BLaER1 treated with 17β-estradiol and CSF1 and Interleukin-3, amounts not matched to agents 10 nM and 100 nM (cell line): ENCODE measurements at regions not wholly inside any gene's neighbourhood (a gene's known extent, or its start where the extent isn't known, plus 50 kb on each side); places are given as distances from the start of the nearest gene placed in this dataset.

Experiments used
- H3K27ac ChIP-seq, 11 experiments: shearing (Covaris generic); formaldehyde crosslinking; 2 replicates each; pipeline ENCODE4 v1.8.1; 2022
- H3K27me3 ChIP-seq, 11 experiments: shearing (Covaris generic); formaldehyde crosslinking; 2 replicates each; pipeline ENCODE4 v1.8.1; 2022
- H3K36me3 ChIP-seq, 11 experiments: shearing (Covaris generic); formaldehyde crosslinking; 2 replicates each; pipeline ENCODE4 v1.8.1; 2022
- H3K4me1 ChIP-seq, 10 experiments: shearing (Covaris generic); formaldehyde crosslinking; 2 replicates each; pipeline ENCODE4 v1.8.1; 2022
- H3K4me2 ChIP-seq, 11 experiments: shearing (Covaris generic); formaldehyde crosslinking; 2 replicates each; pipeline ENCODE4 v1.8.1; 2022
- H3K4me3 ChIP-seq, 10 experiments: shearing (Covaris generic); formaldehyde crosslinking; 2 replicates each; pipeline ENCODE4 v1.8.1; 2022
- H3K9ac ChIP-seq, 11 experiments: shearing (Covaris generic); formaldehyde crosslinking; 2 replicates each; pipeline ENCODE4 v1.8.1; 2022
- H3K9me3 ChIP-seq, 11 experiments: shearing (Covaris generic); formaldehyde crosslinking; replicated peaks in 1 of 11; 2 replicates each; pipeline ENCODE4 v1.8.1; 2022
- H4K20me1 ChIP-seq, 11 experiments: shearing (Covaris generic); formaldehyde crosslinking; 2 replicates each; pipeline ENCODE4 v1.8.1; 2022
- Cebpa-rat ChIP-seq, 11 experiments: shearing (Covaris generic); IDR thresholded peaks; 2 replicates each; pipeline ENCODE4 v1.8.1; 2022

- no peak for TF ChIP-seq Cebpa-rat (IDR thresholded peaks at IDR 0.05)
- Histone ChIP-seq H4K20me1 (no peaks in the 10 kb centered on the region), H3K9me3 (peaks cover under 1 to 18% (median 5%) of the 10 kb centered on the region in 11 experiments; a peak in 19 of 22 replicates), H3K36me3 (no peaks in the 10 kb centered on the region), H3K4me1 (no peaks in the 10 kb centered on the region), H3K9ac (no peak overlapping the region), H3K27ac (no peak overlapping the region), H3K4me2 (no peak overlapping the region), H3K27me3 (no peaks in the 10 kb centered on the region), H3K4me3 (no peak overlapping the region)
Observed at GRCh38 chr1:79617777-79618176, 611.2 kb upstream of the ADGRL4 start.

GRCh38 chr1:79614762-79615161, 608.2 kb upstream of the ADGRL4 start:
- no peak overlapping the region for H3K4me2 ChIP-seq
- no peaks in the 10 kb centered on the region for H3K4me1 ChIP-seq
- no peak overlapping the region for H3K27ac ChIP-seq
- no peaks in the 10 kb centered on the region for H3K36me3 ChIP-seq
- H3K9ac ChIP-seq: no peak overlapping the region
- peaks cover 0 to 11% (median 0%) of the 10 kb centered on the region in 11 experiments; a peak in 2 of 22 replicates for H3K9me3 ChIP-seq
- TF ChIP-seq Cebpa-rat (IDR thresholded peaks at IDR 0.05): no peak
- H3K27me3 ChIP-seq: no peaks in the 10 kb centered on the region
- H3K4me3 ChIP-seq: no peak overlapping the region
- H4K20me1 ChIP-seq: no peaks in the 10 kb centered on the region

GRCh38 chr1:79614106-79614505, 607.6 kb upstream of the ADGRL4 start:
- Histone ChIP-seq H3K27ac (no peak overlapping the region), H3K4me2 (no peak overlapping the region), H3K27me3 (no peaks in the 10 kb centered on the region), H3K36me3 (no peaks in the 10 kb centered on the region), H3K9ac (no peak overlapping the region), H3K4me1 (no peaks in the 10 kb centered on the region), H3K4me3 (no peak overlapping the region), H4K20me1 (no peaks in the 10 kb centered on the region), H3K9me3 (peaks cover 0 to 11% (median 0%) of the 10 kb centered on the region in 11 experiments; a peak in 2 of 22 replicates)
- TF ChIP-seq Cebpa-rat (IDR thresholded peaks at IDR 0.05): peak in 1 of 11 experiments; percentile 22; a peak in 3 of 22 replicates

GRCh38 chr1:79613046-79613445, 606.5 kb upstream of the ADGRL4 start:
- Histone ChIP-seq H3K27ac (no peak overlapping the region), H3K4me3 (no peak overlapping the region), H4K20me1 (no peaks in the 10 kb centered on the region), H3K9me3 (peaks cover 0 to 11% (median 0%) of the 10 kb centered on the region in 11 experiments; a peak in 2 of 22 replicates), H3K36me3 (no peaks in the 10 kb centered on the region), H3K4me1 (no peaks in the 10 kb centered on the region), H3K27me3 (no peaks in the 10 kb centered on the region), H3K9ac (no peak overlapping the region), H3K4me2 (no peak overlapping the region)
- no peak for TF ChIP-seq Cebpa-rat (IDR thresholded peaks at IDR 0.05)

- Histone ChIP-seq H3K27ac (no peak overlapping the region), H3K4me1 (peaks cover 0 to 26% (median 8%) of the 10 kb centered on the region in 10 experiments; a peak in 9 of 20 replicates), H3K9me3 (no peaks in the 10 kb centered on the region), H3K4me3 (no peak overlapping the region), H3K36me3 (no peaks in the 10 kb centered on the region), H3K27me3 (no peaks in the 10 kb centered on the region), H3K4me2 (no peak overlapping the region), H4K20me1 (no peaks in the 10 kb centered on the region), H3K9ac (no peak overlapping the region)
- TF ChIP-seq Cebpa-rat (IDR thresholded peaks at IDR 0.05): no peak
Observed at GRCh38 chr1:79604490-79605198, 598.1 kb upstream of the ADGRL4 start.

GRCh38 chr1:79603843-79604242, 597.3 kb upstream of the ADGRL4 start:
- Histone ChIP-seq H3K4me3 (no peak overlapping the region), H4K20me1 (no peaks in the 10 kb centered on the region), H3K27me3 (no peaks in the 10 kb centered on the region), H3K27ac (no peak overlapping the region), H3K9ac (no peak overlapping the region), H3K9me3 (no peaks in the 10 kb centered on the region), H3K4me2 (peak overlapping the region in 2 of 11 experiments; percentile 4 to 11; a peak in 2 of 22 replicates), H3K4me1 (peaks cover 0 to 26% (median 8%) of the 10 kb centered on the region in 10 experiments; a peak in 9 of 20 replicates), H3K36me3 (no peaks in the 10 kb centered on the region)
- TF ChIP-seq Cebpa-rat (IDR thresholded peaks at IDR 0.05): peak in 3 of 11 experiments; percentile 19 to 54 (median 35); a peak in 2 of 22 replicates

GRCh38 chr1:79599257-79599656, 592.7 kb upstream of the ADGRL4 start:
- Histone ChIP-seq H3K9me3 (no peaks in the 10 kb centered on the region), H4K20me1 (no peaks in the 10 kb centered on the region), H3K4me2 (no peak overlapping the region), H3K9ac (no peak overlapping the region), H3K36me3 (no peaks in the 10 kb centered on the region), H3K4me3 (no peak overlapping the region), H3K4me1 (peaks cover 0 to 26% (median 8%) of the 10 kb centered on the region in 10 experiments; a peak in 9 of 20 replicates), H3K27me3 (no peaks in the 10 kb centered on the region), H3K27ac (no peak overlapping the region)
- TF ChIP-seq Cebpa-rat (IDR thresholded peaks at IDR 0.05): no peak

GRCh38 chr1:79595931-79596330, 589.4 kb upstream of the ADGRL4 start:
- no peak for TF ChIP-seq Cebpa-rat (IDR thresholded peaks at IDR 0.05)
- no peaks in the 10 kb centered on the region for H4K20me1 ChIP-seq
- H3K9ac ChIP-seq: no peak overlapping the region
- H3K9me3 ChIP-seq: 0 out of 22 replicates have a peak, but pooled peaks cover 0 to 6% (median 0%) of the 10 kb centered on the region in 11 experiments
- H3K36me3 ChIP-seq: no peaks in the 10 kb centered on the region
- no peak overlapping the region for H3K4me3 ChIP-seq
- H3K27ac ChIP-seq: no peak overlapping the region
- H3K4me1 ChIP-seq: peaks cover 0 to 8% (median 3%) of the 10 kb centered on the region in 10 experiments; a peak in 8 of 20 replicates
- H3K4me2 ChIP-seq: no peak overlapping the region
- no peaks in the 10 kb centered on the region for H3K27me3 ChIP-seq

GRCh38 chr1:79594121-79594698, 587.7 kb upstream of the ADGRL4 start:
- TF ChIP-seq Cebpa-rat (IDR thresholded peaks at IDR 0.05): no peak
- no peaks in the 10 kb centered on the region for H3K4me1 ChIP-seq

More at GRCh38 chr1:79594121-79594698, 587.7 kb upstream of the ADGRL4 start:
- Histone ChIP-seq H3K27me3 (no peaks in the 10 kb centered on the region), H3K4me2 (no peak overlapping the region), H3K4me3 (no peak overlapping the region), H3K9me3 (0 out of 22 replicates have a peak, but pooled peaks cover 0 to 6% (median 0%) of the 10 kb centered on the region in 11 experiments), H3K36me3 (no peaks in the 10 kb centered on the region), H4K20me1 (no peaks in the 10 kb centered on the region), H3K27ac (no peak overlapping the region), H3K9ac (no peak overlapping the region)
